Gastroesophageal sphincter (tissue), 4 donors: ENCODE measurements at regions not wholly inside any gene's neighbourhood (a gene's known extent, or its start where the extent isn't known, plus 50 kb on each side); places are given as distances from the start of the nearest gene placed in this dataset.

Experiments
- ATAC-seq: fragments of 150-250 bp; one replicate; pipeline ENCODE4 v1.9.1; 2016; ENCODE audit warnings: mild to moderate bottlenecking, moderate library complexity
- H3K27ac ChIP-seq, 4 donors: fragments of 200-600 bp; sonication (generic) in 3 of 4; 1 replicate in 3 of 4; 2 replicates in 1 of 4; pipeline ENCODE4 v1.5.1; 2016 to 2019
- H3K27me3 ChIP-seq: fragments of 200-600 bp; sonication (generic); one replicate; pipeline ENCODE4 v1.5.1; 2019
- H3K36me3 ChIP-seq, 2 donors: fragments of 200-600 bp; sonication (generic); one replicate each; pipeline ENCODE4 v1.5.1; 2019; ENCODE audit warnings: control low read depth in 1 of 2
- H3K4me1 ChIP-seq, 3 donors: fragments of 200-600 bp; sonication (generic); 1 replicate in 2 of 3; 2 replicates in 1 of 3; pipeline ENCODE4 v1.5.1; 2016 to 2019; ENCODE audit warnings: control low read depth in 2 of 3
- H3K4me3 ChIP-seq, 2 donors: fragments of 200-600 bp; sonication (generic); one replicate each; pipeline ENCODE4 v1.5.1; 2019; ENCODE audit warnings: mild to moderate bottlenecking in 1 of 2, moderate library complexity in 1 of 2
- H3K9me3 ChIP-seq, 3 donors: fragments of 200-600 bp; sonication (generic); one replicate each; pipeline ENCODE4 v1.5.1; 2017 to 2019; ENCODE audit warnings: control low read depth in 2 of 3
- CTCF ChIP-seq, 4 experiments: fragments of 200-600 bp in 2 of 4; fragments of 450-650 bp in 2 of 4; sonication (generic) in 1 of 4; IDR thresholded peaks; one replicate each; pipeline ENCODE4 v1.5.1; 2017 to 2019; ENCODE audit warnings: antibody characterized with exemption in 4 of 4, mild to moderate bottlenecking in 2 of 4, moderate library complexity in 2 of 4
- EP300 ChIP-seq: sonication (generic); formaldehyde crosslinking; IDR thresholded peaks from one replicate; pipeline ENCODE4 v1.6.1; 2017; ENCODE audit warnings: antibody characterized with exemption, mild to moderate bottlenecking
- POLR2A ChIP-seq, 2 donors: fragments of 450-650 bp; IDR thresholded peaks; one replicate each; pipeline ENCODE4 v1.6.1; 2017; ENCODE audit warnings: antibody characterized with exemption in 2 of 2, mild to moderate bottlenecking in 2 of 2, moderate library complexity in 1 of 2
- POLR2AphosphoS5 ChIP-seq: sonication (generic); formaldehyde crosslinking; IDR thresholded peaks from one replicate; pipeline ENCODE4 v1.6.1; 2017; ENCODE audit warnings: antibody characterized with exemption
- WGBS, 2 donors: methylation state at CpG; one replicate each; pipeline ENCODE4 v1.1.5; 2018; ENCODE audit warnings: low coverage in 1 of 2; 5-methylcytosine and 5-hydroxymethylcytosine counted together

- ATAC-seq: no peak
- WGBS, 2 donors: 40 to 59% methylated on average over 1 to 7 of the region's 41 CpGs
- H3K9me3 ChIP-seq: peaks cover 0 to 10% (median 0%) of the 10 kb centered on the region in 3 donors
Measured at GRCh38 chr5:1724822-1725602, 74.6 kb downstream of the MRPL36 start.

GRCh38 chr5:1723957-1724821, 75.4 kb downstream of the MRPL36 start:
- H3K9me3 ChIP-seq: peaks cover 0 to 18% (median 0%) of the 10 kb centered on the region in 3 donors
- no peaks in the 10 kb centered on the region for H3K4me1 ChIP-seq
- peaks cover 39% of the 10 kb centered on the region for H3K27me3 ChIP-seq
- H3K27ac ChIP-seq: no peak overlapping the region
- no peak for TF ChIP-seq POLR2AphosphoS5
- no peak for TF ChIP-seq POLR2A (IDR thresholded peaks at IDR 0.05)
- TF ChIP-seq CTCF (IDR thresholded peaks at IDR 0.05): no peak
- TF ChIP-seq EP300: no peak
- ATAC-seq: no peak
- H3K36me3 ChIP-seq: no peaks in the 10 kb centered on the region
- WGBS, 2 donors: 100% methylated on average over 3 to 4 of the region's 21 CpGs
- no peak overlapping the region for H3K4me3 ChIP-seq

More at GRCh38 chr5:1724822-1725602, 74.6 kb downstream of the MRPL36 start:
- Histone ChIP-seq H3K27me3 (peaks cover 47% of the 10 kb centered on the region), H3K27ac (no peak overlapping the region), H3K36me3 (no peaks in the 10 kb centered on the region), H3K4me3 (no peak overlapping the region), H3K4me1 (no peaks in the 10 kb centered on the region)
- TF ChIP-seq POLR2A (IDR thresholded peaks at IDR 0.05) (no peak), POLR2AphosphoS5 (no peak), EP300 (no peak)

- H3K4me3 ChIP-seq: no peak overlapping the region
- H3K4me1 ChIP-seq: no peaks in the 10 kb centered on the region
- H3K27ac ChIP-seq: no peak overlapping the region
- ATAC-seq: no peak
- peaks cover 0 to 25% (median 0%) of the 10 kb centered on the region in 3 donors for H3K9me3 ChIP-seq
- TF ChIP-seq EP300 (no peak), POLR2A (IDR thresholded peaks at IDR 0.05) (no peak), CTCF (IDR thresholded peaks at IDR 0.05) (no peak), POLR2AphosphoS5 (no peak)
- no peaks in the 10 kb centered on the region for H3K36me3 ChIP-seq
- peaks cover 32% of the 10 kb centered on the region for H3K27me3 ChIP-seq
- 84 to 100% methylated on average over 1 to 6 of the region's 7 CpGs for WGBS, 2 donors
Measured at GRCh38 chr5:1723476-1723875, 76.2 kb downstream of the MRPL36 start.

- Histone ChIP-seq H3K4me1 (no peaks in the 10 kb centered on the region), H3K9me3 (peaks cover 0 to 31% (median 0%) of the 10 kb centered on the region in 3 donors), H3K4me3 (no peak overlapping the region), H3K27ac (no peak overlapping the region), H3K27me3 (peaks cover 32% of the 10 kb centered on the region), H3K36me3 (no peaks in the 10 kb centered on the region)
- ATAC-seq: no peak
- WGBS, 2 donors: 60 to 87% methylated on average over 1 to 10 of the region's 13 CpGs
- TF ChIP-seq CTCF (IDR thresholded peaks at IDR 0.05): no peak
Measured at GRCh38 chr5:1722877-1723276, 76.8 kb downstream of the MRPL36 start.

- peaks cover 0 to 39% (median 0%) of the 10 kb centered on the region in 3 donors for H3K9me3 ChIP-seq
- H3K27me3 ChIP-seq: peaks cover 20% of the 10 kb centered on the region
- TF ChIP-seq CTCF (IDR thresholded peaks at IDR 0.05) (no peak), POLR2AphosphoS5 (no peak), POLR2A (IDR thresholded peaks at IDR 0.05) (no peak), EP300 (no peak)
- no peak overlapping the region for H3K27ac ChIP-seq
- H3K4me1 ChIP-seq: no peaks in the 10 kb centered on the region
- no peak overlapping the region for H3K4me3 ChIP-seq
- no peak for ATAC-seq
- no peaks in the 10 kb centered on the region for H3K36me3 ChIP-seq
- WGBS, 2 donors: 86 to 88% methylated on average over 6 to 16 of the region's 21 CpGs
Measured at GRCh38 chr5:1720396-1721110, 79.1 kb downstream of the MRPL36 start.
